Stimulated activated naive B cell treated with anti-CD40 and anti-IgM and Interleukin-4, amounts not matched to agents 10 μg/mL and 1 μg/mL and 100 μg/mL, for 72 hours (primary cell): ENCODE measurements at regions not wholly inside any gene's neighbourhood (a gene's known extent, or its start where the extent isn't known, plus 50 kb on each side); places are given as distances from the start of the nearest gene placed in this dataset.

Experiments
- ATAC-seq, 2 donors: fragments of 150-1000 bp; cut with Tn5 transposase; replicated peaks; 2 replicates each; pipeline ENCODE4 v1.10.0; 2021; ENCODE audit warnings: moderate library complexity in 1 of 2
- DNase-seq: peaks from one replicate; pipeline ENCODE4 v3.0.0; 2021
- H3K27ac Mint-ChIP-seq: one replicate; pipeline ENCODE4 v1.8.0; 2022; ENCODE audit warnings: mild to moderate bottlenecking, mixed read lengths
- H3K27me3 Mint-ChIP-seq, 2 donors: one replicate each; pipeline ENCODE4 v1.8.0; 2022; ENCODE audit warnings: mixed read lengths in 2 of 2
- H3K36me3 Mint-ChIP-seq, 2 donors: one replicate each; pipeline ENCODE4 v1.8.0; 2022; ENCODE audit warnings: mixed read lengths in 2 of 2, mild to moderate bottlenecking in 1 of 2
- H3K4me1 Mint-ChIP-seq, 2 donors: one replicate each; pipeline ENCODE4 v1.8.0; 2022; ENCODE audit warnings: mixed read lengths in 2 of 2, mild to moderate bottlenecking in 1 of 2
- H3K4me3 Mint-ChIP-seq, 2 donors: one replicate each; pipeline ENCODE4 v1.8.0; 2022; ENCODE audit warnings: mild to moderate bottlenecking in 2 of 2, mixed read lengths in 2 of 2, moderate library complexity in 1 of 2
- H3K9me3 Mint-ChIP-seq, 2 donors: one replicate each; pipeline ENCODE4 v1.8.0; 2022; ENCODE audit warnings: mixed read lengths in 2 of 2, mild to moderate bottlenecking in 1 of 2

DNA sequence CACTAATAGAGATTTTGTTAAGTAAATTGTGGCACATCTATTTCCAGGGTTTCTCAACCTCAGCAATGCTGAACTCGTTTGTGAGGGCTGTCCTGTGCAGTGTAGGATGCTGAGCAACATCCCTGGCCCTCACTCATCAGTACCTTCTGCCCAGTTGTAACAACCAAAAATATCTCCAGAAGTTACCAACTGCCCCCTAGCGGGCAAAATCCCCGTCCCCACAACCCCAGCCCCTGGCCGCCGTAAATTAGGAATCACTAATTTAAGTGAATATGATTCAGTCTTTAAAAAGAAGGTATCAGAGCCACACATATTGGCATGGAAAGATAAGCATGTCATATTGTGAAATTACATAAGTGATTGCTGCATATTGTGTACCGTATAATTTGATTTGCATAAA, 123.4 kb downstream of the ASB9 start:
- H3K27me3 Mint-ChIP-seq = peaks cover 0 to 14% of the 10 kb centered on the region in 2 donors
- no peak for DNase-seq
- H3K4me3 Mint-ChIP-seq = no peak overlapping the region
- peak in 1 of 2 donors; percentile 51 for ATAC-seq
- H3K36me3 Mint-ChIP-seq = no peaks in the 10 kb centered on the region
- no peak overlapping the region for H3K27ac Mint-ChIP-seq
- peaks cover 8 to 18% of the 10 kb centered on the region in 2 donors for H3K4me1 Mint-ChIP-seq
- H3K9me3 Mint-ChIP-seq = peaks cover 1 to 4% of the 10 kb centered on the region in 2 donors

DNA sequence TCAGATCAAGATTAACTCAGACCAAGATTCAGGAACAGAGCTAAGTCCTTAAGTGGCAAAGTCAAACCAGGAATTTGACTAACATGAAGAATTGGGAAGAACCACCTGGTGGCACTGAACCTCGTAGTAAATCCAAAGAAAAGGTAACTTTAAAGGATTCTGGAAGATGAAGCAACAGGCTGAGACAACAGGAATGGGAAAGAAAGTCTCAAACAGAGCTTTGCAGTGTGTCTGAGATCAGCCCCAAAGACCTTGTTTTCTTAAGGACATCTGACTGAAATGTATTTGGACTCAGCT, 126.1 kb downstream of the ASB9 start:
- peaks cover 0 to 1% of the 10 kb centered on the region in 2 donors for H3K4me1 Mint-ChIP-seq
- H3K36me3 Mint-ChIP-seq = no peaks in the 10 kb centered on the region
- H3K9me3 Mint-ChIP-seq = peaks cover 1 to 4% of the 10 kb centered on the region in 2 donors
- H3K4me3 Mint-ChIP-seq = no peak overlapping the region
- peaks cover 0 to 9% of the 10 kb centered on the region in 2 donors for H3K27me3 Mint-ChIP-seq
- H3K27ac Mint-ChIP-seq = no peak overlapping the region
- ATAC-seq (no peak), DNase-seq (no peak)

DNA sequence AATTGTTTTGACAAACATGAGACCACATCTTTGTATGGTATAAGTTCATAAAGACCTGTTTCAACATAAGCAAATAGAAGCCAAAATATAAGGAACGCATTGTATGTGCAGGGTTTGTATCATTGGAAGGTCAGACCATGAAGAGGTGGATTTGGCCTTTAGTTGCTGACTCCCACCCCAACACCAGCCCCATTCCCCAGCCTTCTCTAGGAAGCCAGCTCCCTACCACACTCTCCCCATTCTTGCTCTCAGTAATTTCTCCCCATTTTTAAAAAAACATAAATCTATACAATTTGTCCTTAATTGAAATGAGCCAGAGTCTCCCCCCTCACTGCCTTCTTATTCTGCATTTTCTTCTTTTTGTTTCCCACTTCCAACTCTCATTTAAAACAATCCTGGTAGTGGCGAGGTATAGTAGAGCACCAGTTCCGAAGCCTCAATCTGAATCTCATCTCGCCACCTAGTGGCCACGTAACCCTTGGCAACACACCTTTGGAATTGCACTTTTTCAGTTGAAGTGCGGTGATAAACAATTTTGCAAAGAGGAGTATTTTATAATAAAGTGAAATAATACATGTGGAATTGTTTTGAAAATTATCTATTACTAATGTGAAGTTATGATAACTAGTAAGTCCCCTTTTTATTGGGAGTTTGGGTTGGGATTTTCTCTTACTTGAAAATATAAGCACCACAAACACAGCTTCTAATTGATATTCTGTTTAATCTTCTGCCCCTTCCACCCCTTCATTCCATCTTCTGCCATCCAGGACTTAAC, 126.6 kb downstream of the ASB9 start:
- no peak overlapping the region for H3K27ac Mint-ChIP-seq
- H3K27me3 Mint-ChIP-seq = peaks cover 0 to 6% of the 10 kb centered on the region in 2 donors
- peak; percentile 65 to 75 for ATAC-seq
- H3K9me3 Mint-ChIP-seq = no peaks in the 10 kb centered on the region
- peaks cover 0 to 1% of the 10 kb centered on the region in 2 donors for H3K4me1 Mint-ChIP-seq
- no peak overlapping the region for H3K4me3 Mint-ChIP-seq
- DNase-seq = no peak
- no peaks in the 10 kb centered on the region for H3K36me3 Mint-ChIP-seq

DNA sequence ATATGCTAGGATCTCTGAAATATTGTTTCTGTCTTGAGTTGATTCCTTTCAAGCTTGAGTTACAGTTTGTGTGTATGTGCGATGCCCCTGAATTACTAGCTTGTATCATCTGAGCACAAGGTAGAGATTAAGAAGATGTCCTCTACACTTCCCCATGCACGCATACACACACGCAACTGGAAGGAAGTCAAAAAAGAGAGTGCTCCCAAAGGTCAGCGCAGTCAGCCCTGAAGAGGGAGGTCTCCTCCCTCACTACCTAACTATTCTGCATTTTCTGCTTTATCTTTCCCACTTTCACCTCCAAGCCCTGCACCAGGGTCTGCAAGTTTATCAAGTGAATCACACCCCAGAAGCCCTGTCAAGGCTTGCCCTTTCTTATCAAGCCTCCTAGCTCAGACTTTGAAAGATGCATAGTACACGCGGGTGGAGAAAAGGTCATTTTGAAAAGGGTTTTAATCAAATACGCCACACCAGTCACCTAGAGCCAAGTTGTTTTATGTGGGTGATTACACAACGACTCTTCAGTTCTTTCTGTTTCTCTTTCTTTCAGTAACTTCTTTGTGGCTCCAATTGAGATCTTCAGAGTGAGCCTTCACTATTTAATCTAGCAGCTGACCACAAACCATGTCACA, 127.7 kb downstream of the ASB9 start:
- ATAC-seq (no peak), DNase-seq (no peak)
- Mint-ChIP-seq H3K4me3 (no peak overlapping the region), H3K4me1 (peaks cover 0 to 1% of the 10 kb centered on the region in 2 donors), H3K27ac (no peak overlapping the region), H3K36me3 (no peaks in the 10 kb centered on the region), H3K27me3 (peaks cover 0 to 9% of the 10 kb centered on the region in 2 donors), H3K9me3 (no peaks in the 10 kb centered on the region)

DNA sequence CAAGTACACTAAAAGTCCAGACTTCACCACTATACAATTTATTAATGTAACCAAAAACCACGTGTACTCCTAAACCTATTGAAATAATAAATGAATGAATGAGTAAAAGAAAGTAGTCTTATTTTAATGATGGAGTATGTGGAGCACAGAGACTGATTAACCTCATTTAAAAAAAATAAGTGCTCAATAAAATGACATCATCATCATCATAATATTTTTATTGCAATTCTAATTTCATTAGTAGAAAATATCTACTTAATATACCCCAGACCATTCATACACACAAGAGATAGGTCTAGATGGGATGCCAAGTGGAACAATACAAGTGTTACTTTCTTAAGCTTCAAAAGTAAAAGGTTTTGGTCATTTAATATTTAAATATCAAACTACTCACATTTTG, 133.1 kb downstream of the ASB9 start:
- H3K4me1 Mint-ChIP-seq = no peaks in the 10 kb centered on the region
- no peaks in the 10 kb centered on the region for H3K36me3 Mint-ChIP-seq
- ATAC-seq (no peak), DNase-seq (no peak)
- H3K4me3 Mint-ChIP-seq = no peak overlapping the region
- no peaks in the 10 kb centered on the region for H3K9me3 Mint-ChIP-seq
- peaks cover 6 to 9% of the 10 kb centered on the region in 2 donors for H3K27me3 Mint-ChIP-seq
- H3K27ac Mint-ChIP-seq = no peak overlapping the region

DNA sequence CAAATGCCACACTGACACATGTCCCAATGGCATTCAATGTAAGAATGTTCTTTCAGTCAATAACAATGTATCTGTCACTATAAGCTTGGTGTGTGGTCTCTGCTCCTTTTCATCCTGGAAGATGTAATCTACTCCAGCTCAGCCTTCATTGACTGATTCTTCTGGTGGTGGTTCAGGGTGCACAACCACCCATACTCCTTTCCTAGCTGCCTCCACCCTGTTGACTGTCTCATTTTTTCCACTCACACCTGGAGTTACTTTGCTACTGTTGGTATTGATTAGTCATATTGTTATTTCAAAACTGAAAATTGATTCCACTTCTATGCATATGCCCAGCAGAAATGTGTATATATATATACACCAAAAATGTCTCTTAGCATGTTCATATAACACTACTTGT, 140.5 kb downstream of the ASB9 start:
- ATAC-seq (no peak), DNase-seq (no peak)
- H3K4me1 Mint-ChIP-seq = no peaks in the 10 kb centered on the region
- no peaks in the 10 kb centered on the region for H3K9me3 Mint-ChIP-seq
- peaks cover 6 to 23% of the 10 kb centered on the region in 2 donors for H3K27me3 Mint-ChIP-seq
- H3K36me3 Mint-ChIP-seq = no peaks in the 10 kb centered on the region
- no peak overlapping the region for H3K27ac Mint-ChIP-seq
- no peak overlapping the region for H3K4me3 Mint-ChIP-seq

DNA sequence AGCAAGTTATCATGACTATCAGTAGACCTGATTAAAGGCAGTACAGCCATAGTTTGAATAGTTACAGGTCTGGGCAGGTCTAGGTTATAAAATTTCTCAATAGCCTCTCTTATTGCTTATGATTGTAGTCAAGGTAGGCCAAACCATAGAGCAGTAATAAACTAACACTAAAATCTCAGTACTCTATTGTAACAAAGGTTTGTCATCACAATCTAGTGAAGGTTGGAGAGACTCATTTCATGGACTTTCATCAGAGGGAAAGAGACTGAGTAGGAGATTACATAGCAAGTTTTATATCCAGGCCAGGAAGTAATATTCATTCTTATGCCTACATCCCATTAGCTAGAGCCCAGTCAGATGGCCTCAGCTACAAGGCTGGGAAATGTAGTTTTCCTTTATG, 141.0 kb downstream of the ASB9 start:
- H3K4me3 Mint-ChIP-seq = no peak overlapping the region

DNA sequence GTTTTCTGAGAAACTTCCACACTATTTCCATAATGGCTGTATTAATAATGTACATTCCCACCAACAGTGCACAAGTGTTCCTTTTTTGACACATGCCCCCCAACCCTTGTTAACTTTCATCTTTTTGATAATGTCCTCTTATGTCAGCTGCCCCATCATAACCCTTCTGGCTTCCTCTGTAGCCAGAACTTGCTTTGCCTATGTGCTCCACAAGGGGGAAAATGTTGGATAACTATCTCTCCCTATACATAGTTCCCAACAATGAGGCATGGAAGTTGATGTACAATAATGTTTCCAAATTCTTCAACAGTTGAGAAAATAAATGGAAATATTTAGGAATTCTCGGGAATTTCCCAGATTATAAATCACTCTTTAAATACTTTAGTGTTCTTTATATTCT, 142.9 kb downstream of the ASB9 start:
- no peak for DNase-seq
- Mint-ChIP-seq H3K9me3 (no peaks in the 10 kb centered on the region), H3K4me1 (no peaks in the 10 kb centered on the region), H3K27me3 (peaks cover 0 to 19% of the 10 kb centered on the region in 2 donors), H3K27ac (no peak overlapping the region), H3K36me3 (no peaks in the 10 kb centered on the region), H3K4me3 (no peak overlapping the region)
- ATAC-seq = no peak

More for the DNA sequence above, 141.0 kb downstream of the ASB9 start:
- Mint-ChIP-seq H3K4me1 (no peaks in the 10 kb centered on the region), H3K27ac (no peak overlapping the region), H3K36me3 (no peaks in the 10 kb centered on the region), H3K9me3 (no peaks in the 10 kb centered on the region), H3K27me3 (peaks cover under 1 to 19% of the 10 kb centered on the region in 2 donors)
- no peak for DNase-seq
- no peak for ATAC-seq

DNA sequence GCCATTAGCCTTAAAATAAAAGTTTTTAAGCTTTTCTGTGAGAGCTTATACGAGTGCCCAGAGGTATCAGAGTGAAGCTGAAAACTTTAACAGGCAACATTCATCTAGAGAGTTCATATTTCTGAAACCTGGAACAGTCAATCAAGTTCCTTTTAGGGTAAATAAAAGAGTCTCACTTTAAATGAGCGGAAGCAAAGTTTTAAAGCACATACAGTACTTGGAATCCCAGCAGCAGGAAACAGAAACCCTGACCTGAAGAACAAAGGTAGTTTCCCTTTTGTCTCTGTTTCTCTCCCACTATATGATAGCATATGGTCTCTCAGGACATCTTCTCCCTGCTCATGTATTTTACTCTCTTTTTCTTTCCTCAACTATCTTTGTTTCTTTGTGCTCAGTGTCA, 153.0 kb downstream of the ASB9 start:
- Mint-ChIP-seq H3K27me3 (peaks cover 0 to 22% of the 10 kb centered on the region in 2 donors), H3K36me3 (no peaks in the 10 kb centered on the region), H3K27ac (no peak overlapping the region), H3K4me3 (no peak overlapping the region), H3K4me1 (no peaks in the 10 kb centered on the region), H3K9me3 (peaks cover 0 to 2% of the 10 kb centered on the region in 2 donors)
- no peak for ATAC-seq
- no peak for DNase-seq

DNA sequence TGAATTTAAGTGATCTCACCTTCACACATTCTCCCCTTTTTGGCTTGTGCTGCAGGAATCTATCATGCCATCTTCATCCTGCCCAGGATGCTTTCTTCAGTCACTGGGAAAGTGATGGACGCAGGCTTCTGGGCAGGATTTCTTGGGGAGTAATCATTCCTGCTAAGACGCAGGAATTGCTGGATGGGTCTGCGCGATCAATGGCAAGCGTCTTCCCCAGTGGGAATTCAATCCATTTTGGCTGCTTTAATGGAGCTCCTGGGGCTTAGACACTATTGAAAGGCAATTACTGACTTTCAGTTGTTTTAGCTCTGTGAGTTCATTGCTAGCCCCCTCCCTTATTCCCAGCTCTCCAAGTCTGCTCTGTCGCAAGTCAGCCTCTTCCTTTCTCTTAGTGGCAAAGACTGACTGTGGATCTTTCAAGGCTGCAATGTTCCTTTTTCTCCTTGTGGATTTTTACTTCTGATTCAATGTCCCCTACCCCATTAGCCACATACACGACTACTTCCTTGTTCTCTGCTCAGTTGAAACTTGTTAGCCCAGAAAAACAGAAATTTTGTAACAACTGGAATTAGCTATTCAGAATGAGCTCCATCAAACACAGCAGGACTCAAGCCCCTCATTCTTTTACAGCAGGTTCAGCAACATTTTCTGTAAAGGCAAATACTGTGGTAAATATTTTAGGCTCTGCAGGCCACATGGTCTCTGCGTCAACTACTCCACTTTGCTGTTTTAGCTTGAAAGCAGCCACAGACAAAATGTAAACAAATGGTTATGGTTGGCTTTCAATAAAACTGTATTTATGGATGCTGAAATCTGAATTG, 154.9 kb downstream of the ASB9 start:
- H3K4me3 Mint-ChIP-seq = no peak overlapping the region
- DNase-seq (no peak), ATAC-seq (no peak)
- H3K9me3 Mint-ChIP-seq = peaks cover 0 to 2% of the 10 kb centered on the region in 2 donors
- no peaks in the 10 kb centered on the region for H3K4me1 Mint-ChIP-seq
- H3K27me3 Mint-ChIP-seq = peaks cover 0 to 24% of the 10 kb centered on the region in 2 donors
- H3K27ac Mint-ChIP-seq = no peak overlapping the region
- H3K36me3 Mint-ChIP-seq = no peaks in the 10 kb centered on the region

DNA sequence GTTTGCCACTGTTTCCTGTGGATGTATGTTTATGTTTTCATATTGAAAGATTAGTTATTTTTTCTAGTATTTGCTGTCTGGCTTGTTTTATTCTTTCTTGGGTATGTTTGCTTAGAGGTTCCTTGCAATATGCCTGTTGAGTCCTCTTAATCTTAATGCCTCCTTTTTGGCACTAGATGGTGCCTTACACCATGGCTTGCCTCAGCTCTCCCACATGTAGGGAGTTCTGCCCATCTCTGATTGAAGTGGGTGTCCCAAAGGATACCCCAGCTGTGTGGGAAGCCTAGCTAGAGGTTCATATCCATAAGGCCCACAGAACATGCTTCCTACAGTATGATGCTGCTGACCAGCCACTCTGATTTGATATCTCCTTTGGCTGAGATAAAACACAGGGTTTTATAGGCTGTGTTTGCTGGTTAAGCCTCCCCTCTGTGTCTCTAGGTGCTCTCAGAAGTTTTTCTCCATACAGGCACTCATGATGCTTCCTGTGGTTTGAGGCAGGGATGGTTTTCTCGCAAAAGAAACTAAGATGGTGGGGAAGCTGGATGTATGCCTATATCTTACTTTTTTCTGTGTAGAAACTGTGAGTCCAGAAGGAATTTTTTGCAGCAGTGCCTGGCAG, 162.4 kb downstream of the ASB9 start:
- H3K4me1 Mint-ChIP-seq = no peaks in the 10 kb centered on the region

DNA sequence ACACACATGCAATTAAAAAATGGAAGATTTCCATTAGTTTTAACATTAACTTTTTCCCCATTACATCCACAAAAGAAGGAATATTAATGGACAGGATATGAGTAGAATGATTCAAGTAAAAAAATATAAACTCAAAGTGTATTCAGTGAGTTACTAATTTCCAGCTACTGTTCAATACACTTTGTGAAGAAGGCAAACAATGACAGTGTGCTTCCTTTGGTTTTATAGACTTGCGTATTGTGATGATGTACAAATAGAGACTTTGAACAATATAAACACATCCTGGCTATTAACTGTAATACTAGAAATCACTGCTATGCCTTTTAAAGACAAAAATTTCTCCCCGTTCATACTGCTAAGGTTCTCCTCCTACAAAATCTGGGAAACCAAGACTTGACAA, 171.4 kb downstream of the ASB9 start:
- Mint-ChIP-seq H3K9me3 (no peaks in the 10 kb centered on the region), H3K36me3 (no peaks in the 10 kb centered on the region), H3K4me1 (no peaks in the 10 kb centered on the region), H3K27me3 (peaks cover 0 to 12% of the 10 kb centered on the region in 2 donors), H3K4me3 (no peak overlapping the region), H3K27ac (no peak overlapping the region)
- no peak for DNase-seq
- no peak for ATAC-seq

More for the DNA sequence above, 162.4 kb downstream of the ASB9 start:
- no peak for DNase-seq
- Mint-ChIP-seq H3K4me3 (no peak overlapping the region), H3K36me3 (peaks cover 0 to 3% of the 10 kb centered on the region in 2 donors), H3K27ac (no peak overlapping the region), H3K9me3 (peaks cover 3 to 11% of the 10 kb centered on the region in 2 donors), H3K27me3 (peaks cover 0 to 3% of the 10 kb centered on the region in 2 donors)
- ATAC-seq = no peak

DNA sequence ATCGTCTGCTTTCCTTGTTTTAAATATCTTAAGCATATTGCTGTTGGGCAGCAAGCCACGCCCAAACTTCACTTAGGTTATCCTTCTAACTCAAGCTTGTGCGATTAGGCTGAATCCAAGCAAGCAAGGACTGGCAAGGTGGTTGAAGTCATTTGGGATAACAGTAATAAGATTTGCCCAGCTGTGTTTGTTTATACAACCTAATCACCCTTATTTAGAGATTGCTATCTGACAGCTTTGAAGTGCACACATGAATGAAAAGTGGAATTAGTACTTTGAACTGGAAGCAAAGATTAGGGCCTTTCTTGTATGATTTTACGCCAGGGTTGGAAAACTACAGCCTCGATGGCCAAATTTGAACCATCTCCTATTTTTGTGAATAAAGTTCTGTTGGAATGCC, 182.1 kb downstream of the ASB9 start:
- H3K9me3 Mint-ChIP-seq = peaks cover 2 to 12% of the 10 kb centered on the region in 2 donors
- no peak overlapping the region for H3K27ac Mint-ChIP-seq
- ATAC-seq (no peak), DNase-seq (no peak)
- no peaks in the 10 kb centered on the region for H3K36me3 Mint-ChIP-seq
- peaks cover 0 to 13% of the 10 kb centered on the region in 2 donors for H3K27me3 Mint-ChIP-seq
- H3K4me3 Mint-ChIP-seq = no peak overlapping the region
- no peaks in the 10 kb centered on the region for H3K4me1 Mint-ChIP-seq

DNA sequence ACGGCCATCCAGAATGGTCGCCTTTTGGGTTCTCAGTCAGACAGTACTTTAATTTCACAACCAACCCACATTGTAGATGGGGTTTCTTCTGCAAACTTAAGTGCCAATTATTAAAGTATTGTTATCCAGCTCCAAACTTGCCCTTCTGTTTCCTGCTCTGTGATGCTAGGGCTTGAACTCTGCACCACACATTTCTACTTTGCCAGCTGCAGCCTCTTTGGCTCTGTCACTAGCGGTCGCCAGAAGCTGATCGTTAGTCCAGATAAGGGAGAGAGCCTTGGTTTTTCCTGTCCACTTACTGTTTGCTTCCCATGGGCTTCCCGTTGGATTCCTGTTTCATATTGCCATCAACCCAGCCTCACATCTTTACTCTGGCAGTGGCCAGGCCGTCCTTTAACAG, 196.6 kb downstream of the ASB9 start:
- DNase-seq = no peak
- peaks cover 6 to 14% of the 10 kb centered on the region in 2 donors for H3K27me3 Mint-ChIP-seq
- H3K9me3 Mint-ChIP-seq = peaks cover 0 to under 1% of the 10 kb centered on the region in 2 donors
- no peak overlapping the region for H3K4me3 Mint-ChIP-seq
- H3K36me3 Mint-ChIP-seq = no peaks in the 10 kb centered on the region
- no peaks in the 10 kb centered on the region for H3K4me1 Mint-ChIP-seq
- no peak overlapping the region for H3K27ac Mint-ChIP-seq
- no peak for ATAC-seq
